ENCODE measurements at regions not wholly inside any gene's neighbourhood (a gene's known extent, or its start where the extent isn't known, plus 50 kb on each side); places are given as distances from the start of the nearest gene placed in this dataset.
"Not testable (repeated sequence)": the region's sequence is repeated elsewhere in the genome, so short reads cannot be mapped to it uniquely, and the experiment has no call there.

DNA sequence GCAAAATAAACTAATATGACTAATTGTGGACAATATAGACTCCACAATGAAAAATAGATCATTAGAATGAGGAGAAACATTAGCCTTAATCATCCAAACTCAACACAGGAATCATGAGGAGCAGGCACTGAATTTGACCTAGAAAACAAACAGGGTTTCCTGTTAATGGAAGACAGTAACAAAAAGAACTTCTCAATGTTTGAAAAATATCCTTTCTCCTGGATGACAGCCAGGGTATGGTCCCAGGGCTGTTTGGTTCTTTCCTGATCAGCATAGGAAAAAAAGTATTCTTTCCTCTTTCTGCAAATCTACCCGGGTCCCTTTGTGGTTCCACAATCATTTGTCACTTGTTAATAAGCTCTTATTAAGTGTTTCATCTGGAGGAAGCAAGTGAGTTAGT, 145.3 kb upstream of the SVIL start:
- intact Hi-C loops (cut with DNase I): no loop called here
- DNase-seq (ENCODE audit: low spot score) (no peak), ATAC-seq (no peak)

- no peak for ATAC-seq
Observed at GRCh38 chr10:29776246-29776645, 141.5 kb upstream of the SVIL start.

GRCh38 chr10:29774475-29774874, 139.7 kb upstream of the SVIL start:
- no peak for DNase-seq (ENCODE audit: low spot score)
- no peak for ATAC-seq
- intact Hi-C loops (cut with DNase I): no loop called here

More at GRCh38 chr10:29776246-29776645, 141.5 kb upstream of the SVIL start:
- no peak for DNase-seq (ENCODE audit: low spot score)
- intact Hi-C loops (cut with DNase I): no loop called here

DNA sequence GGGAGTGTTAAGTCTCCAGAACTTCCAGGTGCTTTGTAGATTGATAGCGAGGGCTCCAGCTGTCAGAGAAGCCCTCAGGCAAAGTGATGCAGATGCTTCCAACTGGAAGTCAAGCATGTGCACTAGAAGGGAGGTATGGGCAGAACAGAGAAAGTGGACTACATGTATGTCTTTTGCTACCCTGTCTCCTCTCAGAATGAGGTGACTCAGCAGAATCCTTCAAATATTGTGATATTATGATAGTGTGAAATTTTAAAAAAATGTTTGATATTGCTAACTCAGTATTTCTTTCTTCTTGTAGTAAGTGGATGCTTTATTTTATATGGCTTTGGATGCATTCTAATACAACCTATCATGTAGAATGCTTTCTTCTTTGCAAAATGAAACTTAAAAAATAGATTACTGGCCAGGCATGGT, 138.9 kb upstream of the SVIL start:
- intact Hi-C loops (cut with DNase I): no loop called here
- ATAC-seq (no peak), DNase-seq (ENCODE audit: low spot score) (no peak)

DNA sequence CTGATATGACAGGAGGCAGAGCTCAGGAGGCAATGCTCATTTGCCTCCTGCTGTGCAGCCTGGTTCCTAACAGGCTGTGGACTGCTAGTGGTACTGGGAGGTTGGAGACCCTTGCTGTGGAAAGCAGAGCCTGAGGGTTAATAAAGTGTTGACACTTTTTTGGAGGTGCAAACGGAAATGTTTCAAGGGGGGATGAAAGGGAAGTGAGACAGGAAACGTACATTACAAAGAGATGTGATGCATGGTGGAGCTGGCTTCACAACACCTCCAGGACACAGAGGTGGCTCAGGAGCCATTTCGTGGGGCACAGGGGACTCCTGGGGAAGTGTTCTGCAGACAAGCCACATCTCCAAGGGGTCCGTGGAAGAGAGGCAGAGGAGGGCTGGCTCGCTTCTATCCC, 137.6 kb upstream of the SVIL start:
- no peak for ATAC-seq
- intact Hi-C loops (cut with DNase I): no loop called here

DNA sequence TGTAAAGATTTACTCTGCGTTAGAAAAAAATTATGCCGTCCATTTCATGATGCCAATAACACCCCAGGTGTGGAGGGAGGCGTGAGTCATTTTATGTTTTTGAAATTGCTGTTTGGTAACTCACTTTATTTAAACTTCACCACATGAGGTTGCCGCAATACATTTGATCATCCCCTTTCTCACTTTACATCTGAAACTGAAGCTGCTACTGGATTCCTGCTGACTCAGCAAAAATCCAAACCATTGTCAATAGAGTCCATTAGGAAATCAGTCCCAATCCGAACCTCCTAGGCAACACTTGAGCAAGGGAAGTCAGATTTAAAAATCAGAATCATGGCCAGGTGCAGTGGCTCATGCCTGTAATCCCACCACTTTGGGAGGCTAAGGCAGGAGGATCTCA, 136.6 kb upstream of the SVIL start:
- DNase-seq (ENCODE audit: low spot score): no peak
- intact Hi-C loops (cut with DNase I): no loop called here
- no peak for ATAC-seq

More for the DNA sequence above, 137.6 kb upstream of the SVIL start:
- no peak for DNase-seq (ENCODE audit: low spot score)

DNA sequence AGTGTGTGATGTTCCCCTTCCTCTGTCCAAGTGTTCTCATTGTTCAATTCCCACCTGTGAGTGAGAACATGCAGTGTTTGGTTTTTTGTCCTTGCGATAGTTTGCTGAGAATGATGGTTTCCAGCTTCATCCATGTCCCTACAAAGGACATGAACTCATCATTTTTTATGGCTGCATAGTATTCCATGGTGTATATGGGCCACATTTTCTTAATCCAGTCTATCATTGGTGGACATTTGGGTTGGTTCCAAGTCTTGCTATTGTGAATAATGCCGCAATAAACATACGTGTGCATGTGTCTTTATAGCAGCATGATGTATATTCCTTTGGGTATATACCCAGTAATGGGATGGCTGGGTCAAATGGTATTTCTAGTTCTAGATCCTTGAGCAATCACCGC, 134.5 kb upstream of the SVIL start:
- DNase-seq (ENCODE audit: low spot score); intact Hi-C loops (cut with DNase I); ATAC-seq: not testable (repeated sequence)

- intact Hi-C loops (cut with DNase I): no loop called here
- ATAC-seq (no peak), DNase-seq (ENCODE audit: low spot score) (no peak)
Observed at GRCh38 chr10:29767968-29768367, 133.2 kb upstream of the SVIL start.

DNA sequence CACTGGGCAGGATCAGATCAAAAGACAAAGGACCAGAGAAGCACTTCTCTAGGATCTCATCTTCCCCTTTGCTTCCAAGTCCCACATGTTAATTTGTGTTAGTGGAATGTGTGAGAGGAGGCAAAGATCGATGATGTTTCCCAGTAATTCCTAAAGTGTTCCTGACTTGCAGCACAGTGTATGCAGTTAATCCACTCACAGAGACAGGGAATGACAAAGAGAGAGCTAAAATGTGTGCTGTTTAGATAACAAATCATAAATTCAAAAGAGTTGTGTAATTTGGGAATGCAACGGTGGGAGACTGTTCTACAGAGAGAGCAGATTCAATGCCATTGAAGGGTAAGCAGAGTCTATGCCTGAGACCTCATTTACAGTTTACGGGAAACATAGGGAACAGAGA, 132.0 kb upstream of the SVIL start:
- intact Hi-C loops (cut with DNase I): no loop called here
- DNase-seq (ENCODE audit: low spot score): no peak
- ATAC-seq: no peak

DNA sequence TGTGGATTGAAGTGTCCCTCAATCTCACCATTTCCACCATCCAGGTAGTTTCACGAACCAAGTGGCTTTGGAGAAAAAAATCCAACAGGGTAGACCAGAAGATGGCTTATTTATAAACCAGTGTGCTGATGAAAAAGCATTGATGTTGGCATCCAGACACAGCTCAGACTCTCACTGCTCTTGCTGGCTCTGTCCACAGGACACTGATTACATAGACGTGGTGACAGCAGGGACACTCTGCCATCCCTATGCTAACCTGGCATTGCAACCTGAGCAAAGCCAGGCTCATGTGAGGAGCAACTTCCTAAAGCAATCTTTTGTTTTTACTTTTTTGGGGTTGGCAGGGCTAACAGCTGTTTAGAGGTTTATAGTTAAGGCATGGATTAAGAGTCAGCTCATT, 130.6 kb upstream of the SVIL start:
- ATAC-seq (no peak), DNase-seq (ENCODE audit: low spot score) (no peak)
- intact Hi-C loops (cut with DNase I): no loop called here

DNA sequence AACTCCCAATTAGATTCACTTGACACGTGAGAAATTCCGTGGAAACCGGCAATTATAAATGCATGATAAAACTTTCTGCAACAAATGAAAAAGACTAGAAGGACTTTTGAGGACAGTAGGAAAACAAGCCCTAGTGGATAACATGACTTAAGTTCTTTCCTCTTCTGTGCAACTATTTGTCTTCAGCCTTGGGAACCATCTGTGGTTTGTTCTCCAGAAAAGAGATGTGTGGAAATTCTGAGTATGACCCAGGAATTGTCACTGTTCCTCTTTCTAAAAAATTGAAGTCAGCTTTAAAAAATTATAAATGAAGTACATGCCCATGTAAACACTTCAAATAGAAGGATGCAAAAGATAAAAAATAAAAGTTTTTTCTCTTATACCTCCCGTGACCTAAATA, 128.6 kb upstream of the SVIL start:
- intact Hi-C loops (cut with DNase I): no loop called here
- DNase-seq (ENCODE audit: low spot score) (no peak), ATAC-seq (no peak)

- intact Hi-C loops (cut with DNase I): no loop called here
- DNase-seq (ENCODE audit: low spot score) (no peak), ATAC-seq (no peak)
Observed at GRCh38 chr10:29761916-29762315, 127.1 kb upstream of the SVIL start.

- intact Hi-C loops (cut with DNase I): no loop called here
- DNase-seq (ENCODE audit: low spot score): no peak
- ATAC-seq: no peak
Observed at GRCh38 chr10:29760138-29760900, 125.5 kb upstream of the SVIL start.

GRCh38 chr10:29757551-29758297, 123.0 kb upstream of the SVIL start:
- intact Hi-C loops (cut with DNase I): no loop called here
- ATAC-seq (no peak), DNase-seq (ENCODE audit: low spot score) (no peak)

DNA sequence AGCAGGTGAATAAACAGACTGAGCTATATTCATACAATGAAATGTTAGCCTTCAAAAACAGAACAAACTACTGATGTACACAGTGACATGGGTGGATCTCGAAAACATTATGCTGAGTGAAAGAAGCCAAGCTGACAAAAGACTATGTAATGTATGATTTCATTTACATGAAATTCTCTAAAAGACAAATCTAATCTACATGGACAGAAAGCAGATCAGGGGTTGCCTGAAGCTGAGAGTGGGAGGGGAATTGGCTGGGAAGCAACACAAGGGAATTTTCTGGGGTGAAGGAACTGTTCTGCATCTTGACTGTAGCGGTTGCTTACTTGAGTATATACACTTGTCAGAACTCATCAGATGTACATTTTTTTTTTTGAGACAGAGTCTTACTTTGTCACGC, 121.7 kb upstream of the SVIL start:
- ATAC-seq (no peak), DNase-seq (ENCODE audit: low spot score) (no peak)
- intact Hi-C loops (cut with DNase I): no loop called here

GRCh38 chr10:29753283-29753682, 118.5 kb upstream of the SVIL start:
- intact Hi-C loops (cut with DNase I): no loop called here
- no peak for DNase-seq (ENCODE audit: low spot score)
- no peak for ATAC-seq

GRCh38 chr10:29751684-29752083, 116.9 kb upstream of the SVIL start:
- ATAC-seq: no peak
- no peak for DNase-seq (ENCODE audit: low spot score)
- intact Hi-C loops (cut with DNase I): no loop called here

DNA sequence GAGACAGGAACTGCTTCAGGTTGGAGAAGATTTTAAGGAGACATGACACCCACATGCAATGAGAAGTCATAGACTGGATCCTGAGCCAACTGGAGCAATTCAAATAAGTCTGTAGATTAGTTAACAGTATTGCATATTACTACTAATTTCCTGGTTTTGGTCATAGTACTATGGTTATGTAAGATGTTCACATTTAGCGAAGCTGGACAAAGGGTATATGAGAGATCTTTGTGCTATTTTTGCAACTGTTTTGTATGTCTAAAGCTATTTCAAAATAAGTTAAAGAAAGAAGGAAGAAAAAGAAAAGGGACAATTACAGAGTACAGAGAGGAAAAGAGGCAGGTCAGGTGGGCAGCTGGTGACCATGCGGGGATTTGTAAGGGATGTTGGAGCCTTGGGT, 116.5 kb upstream of the SVIL start:
- intact Hi-C loops (cut with DNase I): no loop called here
- no peak for ATAC-seq
- no peak for DNase-seq (ENCODE audit: low spot score)

DNA sequence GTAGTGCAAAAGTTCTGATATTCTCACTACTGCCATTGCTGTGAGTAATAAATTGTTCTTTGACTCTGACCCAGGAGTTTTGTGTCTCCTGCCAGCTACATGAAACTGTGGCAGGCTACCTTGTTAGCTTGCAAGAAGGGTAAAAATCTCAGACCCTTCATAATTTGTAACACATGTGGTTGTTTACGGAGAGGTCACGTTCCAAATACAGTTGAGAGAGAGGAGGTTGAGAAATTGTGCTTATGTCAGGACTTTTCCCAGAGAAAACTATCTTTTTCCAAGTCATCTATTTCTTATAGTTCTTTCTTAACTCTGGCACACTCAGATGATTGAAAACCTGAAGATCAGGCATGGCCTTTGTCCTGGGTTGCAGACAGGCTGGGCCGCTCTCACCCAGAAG, 114.4 kb upstream of the SVIL start:
- DNase-seq (ENCODE audit: low spot score) (no peak), ATAC-seq (no peak)
- intact Hi-C loops (cut with DNase I): no loop called here

DNA sequence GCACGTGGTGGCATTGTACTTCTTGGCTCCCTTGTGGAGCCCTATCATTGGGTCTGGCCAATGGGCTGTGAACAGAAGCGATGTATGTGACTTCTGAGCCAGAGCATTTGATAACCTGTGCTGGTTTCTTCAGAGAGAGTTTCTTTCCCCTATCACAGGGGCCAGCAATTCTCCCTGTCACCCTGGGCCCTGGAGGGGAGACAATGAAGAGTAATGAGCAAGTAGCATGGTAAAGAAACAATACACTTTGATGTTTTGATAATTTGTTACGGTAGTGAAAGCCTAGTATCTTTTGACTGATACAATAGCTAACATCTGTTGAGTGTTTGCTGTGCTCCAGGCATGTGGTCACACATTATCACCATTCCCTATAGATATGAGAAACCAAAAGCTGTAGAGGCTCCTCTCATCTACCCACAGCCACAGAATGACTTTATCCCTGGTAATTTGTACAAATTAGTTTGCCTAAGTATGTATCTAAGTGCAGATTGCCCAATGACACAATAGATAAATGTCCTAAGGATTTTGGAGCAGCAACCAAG, 113.4 kb upstream of the SVIL start:
- intact Hi-C loops (cut with DNase I): no loop called here
- ATAC-seq (no peak), DNase-seq (ENCODE audit: low spot score) (no peak)
